Fibroblast of villous mesenchyme (primary cell): ENCODE measurements at regions not wholly inside any gene's neighbourhood (a gene's known extent, or its start where the extent isn't known, plus 50 kb on each side); places are given as distances from the start of the nearest gene placed in this dataset. TPM values are rescaled to one million over a fixed set of nuclear protein-coding genes. Genes with fewer than 3 reads are reported as not detected.

Source experiments
- DNase-seq: peaks from one replicate; pipeline ENCODE4 v3.0.0-alpha.2; 2010; ENCODE audit warnings: low read depth
- H3K4me3 ChIP-seq: 2 replicates; pipeline ENCODE4 v1.5.1; 2011; ENCODE audit warnings: low read depth, mild to moderate bottlenecking, low read length
- small RNA-seq: library from RNA; depleted of rRNA; stranded (forward); fragments of <200 nt; gene quantifications from one replicate; pipeline ENCODE3, GENCODE V24; 2012
- TF ChIP-seq, protein P1 (sequence below): IDR thresholded peaks from 2 replicates; pipeline ENCODE4 v1.5.1; 2012; ENCODE audit warnings: low read depth, mild to moderate bottlenecking, low read length; ENCODE audit not compliant: insufficient read depth

DNA sequence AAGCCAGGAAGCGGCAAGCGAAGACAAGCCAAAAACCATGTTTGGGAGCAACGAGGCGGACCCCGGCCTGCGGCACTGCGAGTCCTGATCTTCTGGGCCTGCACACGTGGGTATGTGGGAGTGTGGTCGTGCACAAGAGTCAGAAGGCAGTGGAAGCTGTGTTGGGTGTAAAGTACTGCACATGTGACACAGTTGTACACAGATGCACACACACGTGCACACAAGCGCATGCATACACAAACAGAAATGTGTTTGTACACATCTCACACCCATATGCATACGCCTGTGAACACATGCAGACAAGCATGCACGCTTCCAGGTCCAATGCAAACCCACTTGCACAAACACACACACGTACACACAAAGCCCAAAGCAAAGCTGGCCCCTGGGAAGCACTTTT, 52.6 kb upstream of the SLCO4A1 start:
- TF ChIP-seq, protein P1, sequence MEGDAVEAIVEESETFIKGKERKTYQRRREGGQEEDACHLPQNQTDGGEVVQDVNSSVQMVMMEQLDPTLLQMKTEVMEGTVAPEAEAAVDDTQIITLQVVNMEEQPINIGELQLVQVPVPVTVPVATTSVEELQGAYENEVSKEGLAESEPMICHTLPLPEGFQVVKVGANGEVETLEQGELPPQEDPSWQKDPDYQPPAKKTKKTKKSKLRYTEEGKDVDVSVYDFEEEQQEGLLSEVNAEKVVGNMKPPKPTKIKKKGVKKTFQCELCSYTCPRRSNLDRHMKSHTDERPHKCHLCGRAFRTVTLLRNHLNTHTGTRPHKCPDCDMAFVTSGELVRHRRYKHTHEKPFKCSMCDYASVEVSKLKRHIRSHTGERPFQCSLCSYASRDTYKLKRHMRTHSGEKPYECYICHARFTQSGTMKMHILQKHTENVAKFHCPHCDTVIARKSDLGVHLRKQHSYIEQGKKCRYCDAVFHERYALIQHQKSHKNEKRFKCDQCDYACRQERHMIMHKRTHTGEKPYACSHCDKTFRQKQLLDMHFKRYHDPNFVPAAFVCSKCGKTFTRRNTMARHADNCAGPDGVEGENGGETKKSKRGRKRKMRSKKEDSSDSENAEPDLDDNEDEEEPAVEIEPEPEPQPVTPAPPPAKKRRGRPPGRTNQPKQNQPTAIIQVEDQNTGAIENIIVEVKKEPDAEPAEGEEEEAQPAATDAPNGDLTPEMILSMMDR = no peak
- no peak overlapping the region for H3K4me3 ChIP-seq
- no peak for DNase-seq

DNA sequence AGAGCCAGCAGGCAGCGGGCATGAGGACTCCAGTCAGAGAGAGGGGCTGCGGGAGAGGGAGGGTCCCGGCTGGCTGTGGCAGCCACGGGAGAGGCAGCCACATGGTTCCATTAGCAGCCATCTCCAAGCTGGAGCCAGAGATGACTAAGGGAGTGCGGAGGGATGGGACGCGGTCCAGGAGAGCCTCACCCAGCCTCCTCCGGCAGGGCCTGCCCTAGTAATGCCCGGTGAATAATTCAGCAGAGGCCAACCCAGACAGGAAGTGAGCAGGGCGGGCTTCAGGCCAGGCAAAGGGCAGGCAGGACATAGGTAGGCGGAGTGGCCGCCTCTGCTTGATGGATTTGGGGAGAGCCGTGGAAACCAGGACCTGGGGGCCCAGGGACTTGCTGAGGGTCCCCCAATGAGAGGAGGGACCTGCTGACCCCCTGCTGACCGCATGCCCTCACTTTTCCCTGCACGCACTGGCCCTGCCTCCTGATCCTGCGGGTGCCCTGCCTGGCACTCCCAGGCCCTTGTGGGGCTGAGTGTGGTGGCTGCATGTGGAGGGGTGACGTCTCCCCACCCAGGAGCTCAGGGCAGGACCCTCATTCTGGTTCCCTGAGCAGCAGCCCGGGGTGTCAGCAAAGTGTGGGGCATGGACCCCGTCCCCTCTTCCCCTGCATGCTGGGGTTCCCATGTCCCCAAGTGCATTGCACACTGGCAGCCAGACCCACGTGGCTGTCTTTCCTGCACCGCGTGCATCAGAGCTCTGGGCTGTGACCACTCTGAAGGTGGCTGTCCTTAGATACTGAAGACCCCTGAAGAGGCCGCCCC, 51.8 kb upstream of the SLCO4A1 start:
- H3K4me3 ChIP-seq = no peak overlapping the region
- DNase-seq = no peak
- TF ChIP-seq, protein P1 = no peak

DNA sequence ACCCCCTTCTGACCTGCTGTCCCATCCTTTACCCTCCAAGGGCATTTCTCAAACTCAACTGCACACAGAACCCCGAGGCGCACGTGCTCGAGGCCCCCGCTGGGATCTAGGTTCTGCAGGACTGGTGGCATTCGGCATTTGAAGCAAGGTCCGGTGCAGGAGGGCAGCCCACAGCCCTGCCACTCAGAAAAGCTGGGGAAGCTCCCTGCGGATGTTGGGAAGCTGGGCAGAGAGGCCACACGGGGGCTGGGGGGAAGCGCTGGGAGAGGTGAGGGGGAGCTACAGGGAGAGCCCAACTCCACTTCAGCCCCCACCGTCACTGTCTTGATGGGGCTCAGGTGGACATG, 51.2 kb upstream of the SLCO4A1 start:
- H3K4me3 ChIP-seq = no peak overlapping the region
- DNase-seq = no peak
- TF ChIP-seq, protein P1 = no peak

DNA sequence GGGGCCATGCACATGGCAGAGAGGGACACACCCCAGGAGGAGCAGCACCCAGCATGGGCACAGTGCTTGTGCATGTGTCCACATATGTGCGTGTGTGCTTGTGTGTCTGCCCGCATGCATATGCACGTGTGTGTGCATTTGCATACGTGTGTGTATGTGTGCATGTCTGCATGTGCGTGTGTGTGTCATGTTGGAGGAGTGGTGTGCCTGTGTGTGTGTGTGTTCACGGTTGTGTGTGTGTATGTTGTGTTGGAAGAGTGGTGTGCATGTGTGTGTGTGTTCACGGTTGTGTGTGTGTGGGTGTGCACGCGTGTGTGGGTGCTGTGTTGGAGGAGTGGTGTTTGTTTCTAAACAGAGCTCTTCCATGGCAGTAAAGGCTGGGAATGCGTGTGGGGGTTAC, 50.7 kb upstream of the SLCO4A1 start:
- H3K4me3 ChIP-seq = no peak overlapping the region
- DNase-seq = no peak
- TF ChIP-seq, protein P1 = no peak

Small RNA genes in the stretch of these regions (small RNA-seq; reads per million reads assigned to genes)
- gene MIR1-1 = not detected
